Hematopoietic multipotent progenitor cell treated with erythropoietin and hydrocortisone succinate and interleukin-3 and kit ligand, for 6 days (in vitro differentiated cells): ENCODE measurements at regions not wholly inside any gene's neighbourhood (a gene's known extent, or its start where the extent isn't known, plus 50 kb on each side); places are given as distances from the start of the nearest gene placed in this dataset.

Experiments used
- DNase-seq: peaks from one replicate; pipeline ENCODE4 v3.0.0-alpha.2; 2015

DNA sequence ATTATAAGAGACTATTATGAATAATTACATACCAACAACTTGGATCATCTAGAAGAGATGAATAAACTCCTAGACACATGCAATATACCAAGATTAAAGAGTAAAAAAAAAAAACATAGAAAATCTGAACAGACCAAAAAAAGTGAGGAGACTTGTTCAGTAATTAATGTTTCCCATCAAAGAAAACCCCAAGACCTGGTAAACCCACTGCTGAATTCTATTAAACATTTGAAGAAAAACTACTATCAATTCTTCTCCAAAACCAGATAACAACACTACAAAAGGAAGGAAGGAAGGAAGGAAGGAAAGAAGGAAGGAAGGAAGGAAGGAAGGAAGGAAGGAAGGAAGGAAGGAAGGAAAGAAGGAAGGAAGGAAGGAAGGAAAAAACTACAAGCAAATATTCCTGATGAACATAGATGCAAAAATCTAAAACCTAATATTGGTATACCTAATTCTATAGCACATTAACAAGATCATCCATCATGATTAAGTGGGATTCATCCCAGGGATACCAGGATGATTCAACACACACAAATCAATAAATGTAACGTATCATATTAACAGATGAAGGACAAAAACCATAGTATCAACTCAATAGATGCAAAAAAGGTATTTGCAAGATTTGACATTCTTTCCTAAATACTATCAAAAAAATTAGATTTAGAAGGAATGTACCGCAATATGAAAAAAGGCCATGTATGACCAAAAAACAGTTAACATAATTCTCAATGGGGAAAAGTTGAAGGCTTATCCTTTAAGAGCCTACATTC, 445.5 kb downstream of the KCNH5 start:
- no peak for DNase-seq

DNA sequence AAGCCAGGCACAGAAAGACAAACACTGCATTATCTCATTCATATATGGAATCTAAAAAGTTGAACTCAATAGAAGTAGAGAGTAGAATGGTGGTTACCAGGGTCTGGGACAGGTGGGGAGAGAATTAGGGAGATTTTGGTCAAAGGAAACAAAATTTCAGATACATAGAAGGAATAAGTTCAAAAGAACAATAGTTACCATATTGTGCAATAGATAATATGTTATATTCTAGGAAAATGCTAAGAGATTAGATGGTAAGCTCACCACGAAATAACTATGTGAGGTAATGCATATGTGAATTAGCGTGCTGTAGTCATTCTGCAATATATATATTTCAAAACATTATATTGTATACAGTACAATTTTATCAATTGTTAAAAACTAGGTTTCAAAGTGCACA, 442.5 kb downstream of the KCNH5 start:
- no peak for DNase-seq

DNA sequence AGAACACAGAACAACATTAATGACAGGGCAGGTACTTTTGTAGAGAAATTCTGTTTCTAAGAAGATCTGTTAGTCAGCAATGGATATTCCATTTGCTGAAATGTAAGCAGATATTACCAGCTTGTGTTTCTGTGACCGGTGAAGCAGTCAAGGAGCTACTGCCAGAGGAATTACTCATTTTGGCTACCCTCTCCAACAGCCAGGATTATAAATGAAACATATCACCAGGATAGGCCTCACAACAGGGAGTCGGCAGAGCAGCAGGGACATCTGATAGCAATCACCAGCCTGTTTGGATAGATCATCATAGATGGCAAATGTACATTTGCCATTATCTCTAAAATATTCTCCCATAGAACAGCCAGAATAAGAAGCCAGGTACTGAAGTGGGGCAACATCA, 440.7 kb downstream of the KCNH5 start:
- no peak for DNase-seq

DNA sequence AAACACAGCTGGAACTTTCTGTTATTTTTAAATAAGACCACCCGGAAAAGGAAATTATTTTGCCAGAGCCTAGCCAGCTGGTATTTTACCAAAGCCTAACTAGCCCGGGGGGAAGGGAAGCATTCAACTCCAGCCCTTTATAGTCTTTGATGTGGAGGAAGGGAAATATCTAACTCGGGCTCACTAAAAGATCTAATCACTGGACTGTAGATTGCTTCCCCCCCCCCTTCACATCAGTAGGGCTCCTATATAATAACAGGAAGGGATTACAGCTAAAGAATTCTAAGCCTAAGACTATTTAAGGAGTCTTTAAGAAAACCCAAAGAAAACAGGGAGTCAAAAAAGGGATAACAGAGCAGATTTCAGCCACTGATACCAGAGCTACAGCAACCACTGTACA, 431.1 kb downstream of the KCNH5 start:
- no peak for DNase-seq

DNA sequence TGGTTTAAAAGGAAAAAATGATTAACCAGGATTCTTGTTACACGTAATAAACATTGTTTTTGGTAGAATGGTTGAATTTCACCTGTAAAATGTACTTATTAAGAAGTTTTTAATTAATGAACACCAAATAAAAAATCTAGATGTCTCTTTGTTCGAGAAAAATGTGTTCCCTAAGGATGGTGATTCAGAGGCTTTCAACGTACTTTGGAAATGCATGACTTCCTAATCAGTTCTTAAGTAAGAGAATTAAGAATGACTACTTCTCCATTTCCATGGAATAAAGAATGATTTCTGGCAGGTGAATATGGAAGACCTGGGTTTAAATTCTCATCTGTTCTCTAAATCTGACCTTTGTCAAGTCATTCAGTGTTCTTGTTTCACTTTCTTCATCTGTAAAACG, 428.6 kb downstream of the KCNH5 start:
- no peak for DNase-seq

DNA sequence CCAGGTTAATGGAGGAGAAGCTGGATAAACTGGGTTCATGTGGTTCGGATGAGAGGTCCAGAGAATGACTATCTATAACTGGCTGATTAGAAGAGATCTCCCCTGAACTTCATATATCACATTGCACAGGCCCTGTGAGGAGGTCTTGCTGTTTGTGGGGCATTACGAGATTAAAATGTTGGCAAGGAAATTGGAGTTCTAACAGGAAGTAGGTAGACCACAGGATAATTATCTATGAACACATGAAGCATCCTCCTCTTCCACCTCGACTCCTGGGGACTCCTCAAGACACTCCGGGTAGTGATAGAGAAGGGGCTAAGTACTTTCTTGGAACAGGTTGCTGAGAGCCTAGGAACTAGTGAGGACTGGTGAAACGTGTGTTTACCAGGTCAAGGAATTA, 418.8 kb downstream of the KCNH5 start:
- DNase-seq = no peak

DNA sequence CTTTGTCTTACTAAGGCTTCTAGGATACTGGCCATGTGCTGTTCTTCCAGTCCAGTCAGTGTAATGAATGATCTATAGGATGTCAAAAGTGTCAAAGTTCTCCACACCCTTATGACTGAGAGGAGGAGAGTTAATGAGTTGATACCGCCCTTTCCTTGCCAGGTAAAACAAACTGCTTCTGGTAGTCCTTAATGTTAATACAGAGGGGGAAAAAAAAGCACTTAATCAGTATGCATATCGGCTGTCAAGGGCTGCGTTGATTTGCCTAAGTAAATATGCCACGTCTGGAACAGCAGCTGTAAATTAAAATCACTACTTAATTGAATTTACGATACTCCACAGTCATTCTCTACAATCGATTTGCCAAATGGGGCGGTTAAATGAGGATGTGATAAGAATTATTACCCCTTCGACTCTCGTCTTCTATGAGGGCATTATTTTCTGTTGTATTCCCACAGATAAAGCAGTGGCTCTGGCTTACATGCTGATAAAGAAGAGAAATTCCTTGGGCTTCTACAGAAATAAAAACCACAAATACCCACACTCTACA, 416.0 kb downstream of the KCNH5 start:
- DNase-seq = no peak

DNA sequence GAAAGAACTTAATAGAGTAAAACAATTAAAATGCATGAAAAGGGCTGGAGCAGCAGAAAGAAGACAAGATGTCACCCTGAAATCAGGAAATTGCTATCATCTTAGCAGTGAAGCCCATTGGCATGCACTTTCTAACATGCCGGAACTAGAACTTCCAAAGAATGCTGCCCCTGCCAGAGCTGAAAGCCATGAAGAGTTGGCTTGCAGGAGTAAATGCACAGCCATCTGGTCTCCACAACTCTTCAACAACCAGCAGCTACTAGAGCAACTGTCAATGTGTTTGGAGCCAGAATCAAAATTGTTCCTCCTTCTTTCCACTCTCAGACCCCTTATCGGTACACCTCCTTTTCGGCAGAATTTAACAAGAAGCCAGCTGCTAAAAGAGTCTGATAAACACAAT, 414.1 kb downstream of the KCNH5 start:
- no peak for DNase-seq

DNA sequence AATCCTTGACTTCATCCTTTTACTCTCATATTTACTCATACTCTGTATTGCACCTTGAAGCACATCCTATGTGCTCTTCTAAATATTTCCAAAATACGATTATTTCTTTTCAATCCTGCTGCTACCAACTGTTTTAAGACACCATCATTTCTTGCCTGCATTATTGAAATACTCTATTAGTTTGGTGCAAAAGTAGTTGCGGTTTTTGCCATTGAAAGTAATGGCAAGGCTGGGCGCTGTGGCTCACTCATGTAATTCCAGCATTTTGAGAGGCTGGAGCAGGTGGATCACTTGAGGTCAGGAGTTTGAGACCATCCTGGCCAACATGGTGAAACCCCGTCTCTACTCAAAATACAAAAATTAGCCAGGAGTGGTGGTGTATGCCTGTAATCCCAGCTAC, 412.5 kb downstream of the KCNH5 start:
- no peak for DNase-seq

DNA sequence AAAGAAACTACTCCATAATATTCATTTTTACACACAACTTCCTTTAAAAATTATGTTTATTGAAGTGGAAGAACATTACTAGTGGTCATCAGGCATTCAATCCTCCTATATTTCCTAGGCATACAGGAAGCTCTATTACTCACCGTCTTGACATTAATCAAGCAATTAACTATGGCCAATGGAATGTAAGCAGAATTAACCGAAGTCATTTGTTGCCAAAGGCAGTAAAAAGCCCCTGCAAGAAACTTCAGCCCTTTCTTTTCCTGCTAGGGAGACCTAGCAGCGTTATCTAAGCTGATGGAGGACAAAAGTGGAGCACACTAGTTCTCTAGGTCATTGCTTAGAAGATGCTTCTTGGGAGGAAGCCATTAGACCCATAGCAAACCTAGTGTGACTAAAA, 399.6 kb downstream of the KCNH5 start:
- DNase-seq = no peak
